ACHN (cell line): ENCODE measurements at regions not wholly inside any gene's neighbourhood (a gene's known extent, or its start where the extent isn't known, plus 50 kb on each side); places are given as distances from the start of the nearest gene placed in this dataset.
"Not testable (repeated sequence)": the region's sequence is repeated elsewhere in the genome, so short reads cannot be mapped to it uniquely, and the experiment has no call there.

Experiments used
- DNase-seq: peaks from one replicate; pipeline ENCODE4 v3.0.0-alpha.2; 2015
- in situ Hi-C: cut with HindIII; loops from 2 replicates; pipeline ENCODE4 v1.10.0; 2017; ENCODE audit warnings: low sequenced_read_pairs, low pct_ligation_motif_present, low pct_unique_long_range_greater_than_20kb

GRCh38 chr12:115866281-115866680, 411.2 kb downstream of the MED13L start:
- in situ Hi-C loops, DNase-seq: not testable (repeated sequence)

- in situ Hi-C loops, result no loop called here
- DNase-seq, result no peak
Observed at GRCh38 chr12:115864396-115864795, 413.1 kb downstream of the MED13L start.

- in situ Hi-C loops, result no loop called here
- DNase-seq, result no peak
Observed at GRCh38 chr12:115860619-115861018, 416.9 kb downstream of the MED13L start.

- in situ Hi-C loops, result no loop called here
- no peak for DNase-seq
Observed at GRCh38 chr12:115859231-115859630, 418.3 kb downstream of the MED13L start.

- in situ Hi-C loops, result no loop called here
- no peak for DNase-seq
Observed at GRCh38 chr12:115857923-115858322, 419.6 kb downstream of the MED13L start.

GRCh38 chr12:115857160-115857920, 420.2 kb downstream of the MED13L start:
- no peak for DNase-seq
- in situ Hi-C loops, result no loop called here

GRCh38 chr12:115852054-115852453, 425.4 kb downstream of the MED13L start:
- in situ Hi-C loops, result no loop called here

GRCh38 chr12:115850957-115851356, 426.5 kb downstream of the MED13L start:
- DNase-seq, result no peak
- in situ Hi-C loops, result no loop called here

More at GRCh38 chr12:115852054-115852453, 425.4 kb downstream of the MED13L start:
- no peak for DNase-seq

- no peak for DNase-seq
- in situ Hi-C loops, result no loop called here
Observed at GRCh38 chr12:115849262-115849943, 428.1 kb downstream of the MED13L start.

GRCh38 chr12:115847398-115847797, 430.1 kb downstream of the MED13L start:
- in situ Hi-C loops, result no loop called here
- no peak for DNase-seq

GRCh38 chr12:115846516-115846915, 431.0 kb downstream of the MED13L start:
- in situ Hi-C loops, result no loop called here
- no peak for DNase-seq

- no peak for DNase-seq
- in situ Hi-C loops, result no loop called here
Observed at GRCh38 chr12:115840159-115840558, 437.3 kb downstream of the MED13L start.

GRCh38 chr12:115838952-115839351, 438.5 kb downstream of the MED13L start:
- no peak for DNase-seq
- in situ Hi-C loops, result no loop called here

GRCh38 chr12:115837220-115837619, 440.3 kb downstream of the MED13L start:
- in situ Hi-C loops, result no loop called here

GRCh38 chr12:115835445-115835844, 442.0 kb downstream of the MED13L start:
- in situ Hi-C loops, result no loop called here

More at GRCh38 chr12:115837220-115837619, 440.3 kb downstream of the MED13L start:
- no peak for DNase-seq

GRCh38 chr12:115833704-115834103, 443.8 kb downstream of the MED13L start:
- DNase-seq, result no peak
- in situ Hi-C loops, result no loop called here

More at GRCh38 chr12:115835445-115835844, 442.0 kb downstream of the MED13L start:
- DNase-seq, result no peak

- in situ Hi-C loops, result no loop called here
- no peak for DNase-seq
Observed at GRCh38 chr12:115830633-115831032, 446.9 kb downstream of the MED13L start.

- in situ Hi-C loops, result no loop called here
- DNase-seq, result no peak
Observed at GRCh38 chr12:115830070-115830469, 447.4 kb downstream of the MED13L start.

- in situ Hi-C loops, result no loop called here
- DNase-seq, result no peak
Observed at GRCh38 chr12:115828168-115828567, 449.3 kb downstream of the MED13L start.
